Gastroesophageal sphincter (tissue), 4 donors: ENCODE measurements at regions not wholly inside any gene's neighbourhood (a gene's known extent, or its start where the extent isn't known, plus 50 kb on each side); places are given as distances from the start of the nearest gene placed in this dataset.

Experiments
- ATAC-seq: fragments of 150-250 bp; one replicate; pipeline ENCODE4 v1.9.1; 2016; ENCODE audit warnings: mild to moderate bottlenecking, moderate library complexity
- H3K27ac ChIP-seq, 4 donors: fragments of 200-600 bp; sonication (generic) in 3 of 4; 1 replicate in 3 of 4; 2 replicates in 1 of 4; pipeline ENCODE4 v1.5.1; 2016 to 2019
- H3K27me3 ChIP-seq: fragments of 200-600 bp; sonication (generic); one replicate; pipeline ENCODE4 v1.5.1; 2019
- H3K36me3 ChIP-seq, 2 donors: fragments of 200-600 bp; sonication (generic); one replicate each; pipeline ENCODE4 v1.5.1; 2019; ENCODE audit warnings: control low read depth in 1 of 2
- H3K4me1 ChIP-seq, 3 donors: fragments of 200-600 bp; sonication (generic); 1 replicate in 2 of 3; 2 replicates in 1 of 3; pipeline ENCODE4 v1.5.1; 2016 to 2019; ENCODE audit warnings: control low read depth in 2 of 3
- H3K4me3 ChIP-seq, 2 donors: fragments of 200-600 bp; sonication (generic); one replicate each; pipeline ENCODE4 v1.5.1; 2019; ENCODE audit warnings: mild to moderate bottlenecking in 1 of 2, moderate library complexity in 1 of 2
- H3K9me3 ChIP-seq, 3 donors: fragments of 200-600 bp; sonication (generic); one replicate each; pipeline ENCODE4 v1.5.1; 2017 to 2019; ENCODE audit warnings: control low read depth in 2 of 3
- EP300 ChIP-seq: sonication (generic); formaldehyde crosslinking; IDR thresholded peaks from one replicate; pipeline ENCODE4 v1.6.1; 2017; ENCODE audit warnings: antibody characterized with exemption, mild to moderate bottlenecking
- POLR2A ChIP-seq, 2 donors: fragments of 450-650 bp; IDR thresholded peaks; one replicate each; pipeline ENCODE4 v1.6.1; 2017; ENCODE audit warnings: antibody characterized with exemption in 2 of 2, mild to moderate bottlenecking in 2 of 2, moderate library complexity in 1 of 2
- POLR2AphosphoS5 ChIP-seq: sonication (generic); formaldehyde crosslinking; IDR thresholded peaks from one replicate; pipeline ENCODE4 v1.6.1; 2017; ENCODE audit warnings: antibody characterized with exemption
- WGBS, 2 donors: methylation state at CpG; one replicate each; pipeline ENCODE4 v1.1.5; 2018; ENCODE audit warnings: low coverage in 1 of 2; 5-methylcytosine and 5-hydroxymethylcytosine counted together
- TF ChIP-seq, protein P1 (sequence below), 4 experiments: fragments of 200-600 bp in 2 of 4; fragments of 450-650 bp in 2 of 4; sonication (generic) in 1 of 4; IDR thresholded peaks; one replicate each; pipeline ENCODE4 v1.5.1; 2017 to 2019; ENCODE audit warnings: antibody characterized with exemption in 4 of 4, mild to moderate bottlenecking in 2 of 4, moderate library complexity in 2 of 4

DNA sequence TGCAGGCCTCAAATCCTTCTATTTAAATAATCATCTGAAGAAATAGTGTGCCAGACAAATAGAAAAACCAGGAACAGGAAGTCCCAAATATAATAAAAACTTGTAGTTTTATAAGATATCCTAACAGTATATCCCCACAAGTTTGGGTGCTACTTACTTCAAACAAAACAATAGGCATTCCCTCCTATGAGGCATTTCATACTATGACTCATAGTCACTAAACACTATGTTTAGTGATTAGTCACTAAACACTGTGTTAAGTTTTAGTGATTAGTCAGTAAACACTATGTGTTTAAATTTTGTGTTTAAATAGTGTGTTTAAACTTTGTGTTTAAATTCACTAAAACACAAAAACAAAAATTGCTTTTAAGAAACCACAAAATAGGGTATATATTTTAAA is 407.0 kb upstream of the CDH19 start:
- ATAC-seq: no peak
- TF ChIP-seq, protein P1, sequence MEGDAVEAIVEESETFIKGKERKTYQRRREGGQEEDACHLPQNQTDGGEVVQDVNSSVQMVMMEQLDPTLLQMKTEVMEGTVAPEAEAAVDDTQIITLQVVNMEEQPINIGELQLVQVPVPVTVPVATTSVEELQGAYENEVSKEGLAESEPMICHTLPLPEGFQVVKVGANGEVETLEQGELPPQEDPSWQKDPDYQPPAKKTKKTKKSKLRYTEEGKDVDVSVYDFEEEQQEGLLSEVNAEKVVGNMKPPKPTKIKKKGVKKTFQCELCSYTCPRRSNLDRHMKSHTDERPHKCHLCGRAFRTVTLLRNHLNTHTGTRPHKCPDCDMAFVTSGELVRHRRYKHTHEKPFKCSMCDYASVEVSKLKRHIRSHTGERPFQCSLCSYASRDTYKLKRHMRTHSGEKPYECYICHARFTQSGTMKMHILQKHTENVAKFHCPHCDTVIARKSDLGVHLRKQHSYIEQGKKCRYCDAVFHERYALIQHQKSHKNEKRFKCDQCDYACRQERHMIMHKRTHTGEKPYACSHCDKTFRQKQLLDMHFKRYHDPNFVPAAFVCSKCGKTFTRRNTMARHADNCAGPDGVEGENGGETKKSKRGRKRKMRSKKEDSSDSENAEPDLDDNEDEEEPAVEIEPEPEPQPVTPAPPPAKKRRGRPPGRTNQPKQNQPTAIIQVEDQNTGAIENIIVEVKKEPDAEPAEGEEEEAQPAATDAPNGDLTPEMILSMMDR (IDR thresholded peaks at IDR 0.05): no peak
- no peak for TF ChIP-seq EP300
- no peak for TF ChIP-seq POLR2AphosphoS5
- no peak for TF ChIP-seq POLR2A (IDR thresholded peaks at IDR 0.05)
- H3K4me3 ChIP-seq: no peak overlapping the region

DNA sequence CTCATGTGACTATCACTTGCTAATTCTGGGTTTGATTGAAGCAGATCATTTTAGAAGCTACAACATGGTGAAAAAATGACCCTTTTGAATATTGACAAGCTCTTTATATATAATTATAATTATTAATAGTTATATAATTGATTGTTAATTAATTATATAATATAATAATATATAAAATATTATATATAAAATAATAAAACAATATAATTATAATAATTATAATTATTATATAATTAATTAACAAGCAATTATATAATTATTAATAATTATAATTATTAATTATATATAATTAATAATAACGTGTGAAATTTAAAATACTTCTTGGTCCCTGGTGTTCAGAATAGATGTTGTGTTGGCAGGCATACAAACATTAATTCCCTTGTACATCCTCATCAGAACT is 404.1 kb upstream of the CDH19 start:
- Histone ChIP-seq H3K4me3 (no peak overlapping the region), H3K27ac (no peak overlapping the region), H3K36me3 (no peaks in the 10 kb centered on the region), H3K4me1 (no peaks in the 10 kb centered on the region), H3K27me3 (no peaks in the 10 kb centered on the region), H3K9me3 (no peaks in the 10 kb centered on the region)
- no peak for ATAC-seq
- WGBS, 2 donors: 85 to 100% methylated on average over 1 of the region's 1 CpG
- TF ChIP-seq, protein P1 (IDR thresholded peaks at IDR 0.05): no peak
- TF ChIP-seq POLR2AphosphoS5 (no peak), EP300 (no peak), POLR2A (IDR thresholded peaks at IDR 0.05) (no peak)

More for the DNA sequence above, 407.0 kb upstream of the CDH19 start:
- H3K27ac ChIP-seq: no peak overlapping the region
- no peaks in the 10 kb centered on the region for H3K27me3 ChIP-seq
- no peaks in the 10 kb centered on the region for H3K9me3 ChIP-seq
- no peaks in the 10 kb centered on the region for H3K4me1 ChIP-seq
- H3K36me3 ChIP-seq: no peaks in the 10 kb centered on the region

DNA sequence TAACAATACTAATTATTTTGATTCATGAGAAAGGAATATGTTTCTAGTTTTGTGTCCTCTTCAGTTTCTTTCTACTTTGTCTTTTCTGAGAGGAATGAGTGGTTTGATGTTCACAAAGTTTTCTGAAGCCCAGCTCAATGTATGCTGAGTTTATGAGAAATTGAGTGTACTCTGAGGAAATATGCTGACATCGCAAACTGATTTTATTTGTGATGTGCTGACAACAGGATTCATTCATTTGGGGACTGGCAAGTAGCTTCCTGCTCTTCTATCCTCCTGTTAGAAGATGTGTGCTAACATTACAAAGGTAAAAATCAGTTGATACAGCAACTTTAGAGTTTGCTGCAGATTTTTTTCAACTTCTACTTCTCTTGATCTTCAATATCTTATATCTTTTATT is 403.2 kb upstream of the CDH19 start:
- Histone ChIP-seq H3K27me3 (no peaks in the 10 kb centered on the region), H3K27ac (no peak overlapping the region), H3K36me3 (no peaks in the 10 kb centered on the region), H3K9me3 (no peaks in the 10 kb centered on the region), H3K4me3 (no peak overlapping the region), H3K4me1 (no peaks in the 10 kb centered on the region)
- TF ChIP-seq, protein P1 (IDR thresholded peaks at IDR 0.05): no peak
- no peak for TF ChIP-seq EP300
- TF ChIP-seq POLR2AphosphoS5: no peak
- TF ChIP-seq POLR2A (IDR thresholded peaks at IDR 0.05): no peak
- 87 to 89% methylated on average over 1 of the region's 1 CpG for WGBS, 2 donors
- ATAC-seq: no peak

DNA sequence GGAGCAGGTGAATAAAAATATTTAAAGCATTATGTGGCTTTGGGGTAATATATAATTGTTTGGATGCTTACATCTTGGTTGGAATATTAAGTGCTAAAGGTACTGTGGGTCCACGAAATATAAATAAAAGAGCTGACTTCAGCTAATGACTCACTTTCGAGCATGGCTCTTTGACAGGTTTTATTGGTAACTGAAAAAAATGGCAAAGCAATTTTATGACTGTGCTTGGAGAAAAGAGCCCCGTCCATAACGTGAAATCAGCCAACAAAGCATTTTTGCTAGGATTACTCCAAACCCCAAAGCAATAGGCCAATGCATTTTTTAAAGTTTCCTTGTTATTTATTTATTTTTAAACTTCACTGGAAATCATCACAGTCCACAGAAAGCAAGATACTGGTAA is 397.2 kb upstream of the CDH19 start:
- H3K27ac ChIP-seq: no peak overlapping the region
- no peaks in the 10 kb centered on the region for H3K9me3 ChIP-seq
- H3K36me3 ChIP-seq: no peaks in the 10 kb centered on the region
- H3K4me3 ChIP-seq: no peak overlapping the region
- H3K27me3 ChIP-seq: no peaks in the 10 kb centered on the region
- 27 to 41% methylated on average over 4 of the region's 4 CpGs for WGBS, 2 donors
- H3K4me1 ChIP-seq: no peaks in the 10 kb centered on the region
- no peak for TF ChIP-seq EP300
- TF ChIP-seq, protein P1 (IDR thresholded peaks at IDR 0.05): no peak
- no peak for TF ChIP-seq POLR2A (IDR thresholded peaks at IDR 0.05)
- TF ChIP-seq POLR2AphosphoS5: no peak
- ATAC-seq: no peak

DNA sequence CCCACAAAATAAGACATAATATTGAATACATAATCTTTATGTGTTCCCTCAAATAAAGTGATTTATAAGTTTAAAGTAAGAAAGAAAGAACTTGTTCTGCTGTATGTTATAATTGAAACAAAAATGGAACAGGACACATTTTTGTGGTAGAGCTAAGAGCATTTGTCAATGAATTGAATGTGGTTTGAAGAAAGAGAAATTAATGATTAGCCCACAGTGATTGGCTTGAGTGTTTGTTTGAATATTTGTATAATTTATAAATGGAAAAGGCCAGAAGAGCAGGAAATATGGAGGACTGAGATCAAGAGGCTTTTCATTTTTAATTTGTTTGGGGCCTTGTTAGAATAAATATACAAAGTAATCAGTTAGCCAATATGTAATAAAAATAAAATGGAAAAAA is 395.1 kb upstream of the CDH19 start:
- Histone ChIP-seq H3K36me3 (no peaks in the 10 kb centered on the region), H3K4me3 (no peak overlapping the region), H3K27me3 (no peaks in the 10 kb centered on the region), H3K4me1 (no peaks in the 10 kb centered on the region), H3K9me3 (no peaks in the 10 kb centered on the region), H3K27ac (no peak overlapping the region)
- TF ChIP-seq, protein P1 (IDR thresholded peaks at IDR 0.05): no peak
- TF ChIP-seq EP300 (no peak), POLR2A (IDR thresholded peaks at IDR 0.05) (no peak), POLR2AphosphoS5 (no peak)
- no peak for ATAC-seq
